HG02981 (cell line): ENCODE measurements at regions not wholly inside any gene's neighbourhood (a gene's known extent, or its start where the extent isn't known, plus 50 kb on each side); places are given as distances from the start of the nearest gene placed in this dataset.
"Not testable (repeated sequence)": the region's sequence is repeated elsewhere in the genome, so short reads cannot be mapped to it uniquely, and the experiment has no call there.

Experiments used
- ATAC-seq: cut with Tn5 transposase; IDR thresholded peaks from one replicate; pipeline ENCODE4 v1.9.1; 2021; ENCODE audit warnings: mild to moderate bottlenecking, moderate library complexity; ENCODE audit not compliant: unreplicated experiment

- ATAC-seq, result no peak
These were observed 944.5 kb upstream of the SOX9 start for GRCh38 chr17:71176331-71176730.

GRCh38 chr17:71176928-71177443, 943.8 kb upstream of the SOX9 start:
- ATAC-seq, result no peak

- no peak for ATAC-seq
These were observed 939.9 kb upstream of the SOX9 start for GRCh38 chr17:71180801-71181385.

GRCh38 chr17:71183066-71183660, 937.7 kb upstream of the SOX9 start:
- no peak for ATAC-seq

GRCh38 chr17:71184716-71185115, 936.1 kb upstream of the SOX9 start:
- no peak for ATAC-seq

GRCh38 chr17:71187145-71187878, 933.5 kb upstream of the SOX9 start:
- ATAC-seq, result no peak

GRCh38 chr17:71188811-71189492, 931.9 kb upstream of the SOX9 start:
- ATAC-seq, result no peak

GRCh38 chr17:71189493-71189831, 931.4 kb upstream of the SOX9 start:
- no peak for ATAC-seq

GRCh38 chr17:71192039-71192555, 928.7 kb upstream of the SOX9 start:
- ATAC-seq, result no peak

DNA sequence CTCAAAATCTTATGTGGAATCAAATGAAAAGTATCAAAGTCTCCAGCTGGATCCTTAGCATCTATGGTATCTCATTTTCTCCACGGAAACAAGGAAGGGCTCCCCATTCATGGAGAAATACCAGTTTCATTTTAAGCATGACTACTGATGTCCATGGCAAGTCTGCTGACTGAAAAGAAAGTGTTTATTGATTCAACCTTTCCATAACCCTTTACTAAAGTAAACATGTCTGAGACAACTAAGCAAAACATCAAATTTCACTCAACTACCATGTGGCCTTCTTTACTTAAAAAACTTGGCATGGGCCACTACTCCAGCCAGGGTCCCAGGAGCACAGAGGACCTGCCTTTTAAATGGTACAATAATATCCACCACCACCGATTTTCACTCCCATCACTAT, 928.0 kb upstream of the SOX9 start:
- ATAC-seq, result no peak

- ATAC-seq, result no peak
These were observed 920.2 kb upstream of the SOX9 start for GRCh38 chr17:71200597-71200996.

- ATAC-seq, result no peak
These were observed 919.2 kb upstream of the SOX9 start for GRCh38 chr17:71201639-71202038.

DNA sequence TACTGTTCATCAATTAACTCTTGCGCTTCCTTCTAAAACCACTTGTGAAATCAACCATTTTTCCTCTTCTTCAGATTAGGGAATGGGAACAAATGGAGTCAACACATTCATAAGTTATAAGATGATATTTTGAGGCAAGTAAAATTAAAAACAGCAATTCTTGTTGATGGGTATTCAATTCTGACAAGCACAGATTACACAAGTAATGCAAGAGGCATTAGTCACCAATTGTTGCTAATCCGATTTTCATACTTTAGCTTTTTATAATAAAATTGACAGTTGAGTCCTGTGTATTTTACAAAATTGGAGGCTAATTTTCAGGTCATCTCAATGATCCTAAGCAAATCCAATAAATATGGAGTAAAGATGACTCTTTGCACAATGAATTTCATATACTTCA, 918.4 kb upstream of the SOX9 start:
- no peak for ATAC-seq

- no peak for ATAC-seq
These were observed 916.9 kb upstream of the SOX9 start for GRCh38 chr17:71203953-71204352.

DNA sequence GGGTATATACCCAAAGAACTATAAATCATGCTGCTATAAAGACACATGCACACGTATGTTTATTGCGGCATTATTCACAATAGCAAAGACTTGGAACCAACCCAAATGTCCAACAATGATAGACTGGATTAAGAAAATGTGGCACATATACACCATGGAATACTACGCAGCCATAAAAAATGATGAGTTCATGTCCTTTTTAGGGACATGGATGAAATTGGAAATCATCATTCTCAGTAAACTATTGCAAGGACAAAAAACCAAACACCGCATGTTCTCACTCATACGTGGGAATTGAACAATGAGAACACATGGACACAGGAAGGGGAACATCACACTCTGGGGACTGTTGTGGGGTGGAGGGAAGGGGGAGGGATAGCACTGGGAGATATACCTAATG, 914.9 kb upstream of the SOX9 start:
- not testable (repeated sequence) for ATAC-seq

GRCh38 chr17:71208111-71208704, 912.6 kb upstream of the SOX9 start:
- no peak for ATAC-seq

GRCh38 chr17:71213936-71214335, 906.9 kb upstream of the SOX9 start:
- no peak for ATAC-seq

DNA sequence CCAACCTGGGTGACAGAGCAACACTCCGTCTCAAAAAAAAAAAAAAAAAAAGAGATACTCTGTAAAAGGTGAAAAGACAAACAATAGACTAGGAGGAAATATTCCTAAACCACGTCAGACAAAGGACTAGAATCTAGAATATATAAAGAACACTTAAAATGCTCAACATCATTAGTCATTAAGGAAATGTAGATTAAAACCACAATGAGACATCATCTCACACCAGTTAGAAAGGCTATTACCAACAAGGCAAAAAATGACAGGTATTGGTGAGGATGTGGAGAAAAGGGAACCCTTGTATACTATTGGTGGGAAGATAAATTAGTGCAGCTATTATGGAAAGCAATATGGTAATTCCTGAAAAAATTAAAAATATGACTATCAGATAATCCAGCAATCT, 903.1 kb upstream of the SOX9 start:
- ATAC-seq, result no peak

GRCh38 chr17:71224824-71225575, 895.8 kb upstream of the SOX9 start:
- ATAC-seq, result no peak

DNA sequence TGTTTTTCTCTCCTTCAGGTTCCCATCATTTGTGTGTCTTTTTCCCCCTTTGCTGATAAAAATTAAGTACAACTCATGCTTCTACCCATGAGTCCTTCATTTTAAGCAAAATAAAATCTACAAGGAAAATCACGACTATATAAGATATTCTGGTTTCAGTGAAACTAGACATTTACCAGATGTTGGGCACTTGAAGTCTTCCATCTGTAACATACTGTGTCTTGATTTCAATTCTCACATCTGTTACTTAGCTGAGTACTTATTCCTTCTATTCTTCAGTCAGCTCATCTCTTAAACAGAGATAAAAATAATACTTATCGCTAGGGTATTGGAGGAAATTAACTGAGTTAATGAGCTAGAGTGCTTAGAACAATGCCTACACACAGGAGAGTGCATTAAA, 893.0 kb upstream of the SOX9 start:
- no peak for ATAC-seq
